Panc1 (cell line): ENCODE measurements at regions not wholly inside any gene's neighbourhood (a gene's known extent, or its start where the extent isn't known, plus 50 kb on each side); places are given as distances from the start of the nearest gene placed in this dataset.

Experiments used
- ATAC-seq: fragments of 200-7000 bp; cut with Tn5 transposase; 2 replicates; pipeline ENCODE4 v1.9.1; 2020; ENCODE audit warnings: mild to moderate bottlenecking, moderate library complexity
- BruUV-seq: library from RNA; stranded (reverse); fragments of 400-500 nt; replicated peaks from 2 replicates; lab custom pipeline; 2021; lab: Mats Ljungman, UMichigan
- CTCF ChIA-PET: fragments of 300-600 bp; sonication (Branson Sonifier 250); formaldehyde crosslinking; loops from one replicate; lab custom pipeline; 2022; ENCODE audit warnings: antibody characterized with exemption; lab: Charles Lee
- POLR2A ChIA-PET: fragments of 300-600 bp; sonication (Branson Sonifier 250); formaldehyde crosslinking; loops from one replicate; lab custom pipeline; 2022; ENCODE audit warnings: antibody characterized with exemption; lab: Charles Lee
- DNase-seq: peaks from one replicate; pipeline ENCODE4 v3.0.0-alpha.2; 2010; ENCODE audit warnings: low read depth, low spot score
- H3K27ac ChIP-seq: 2 replicates; pipeline ENCODE4 v1.5.1; 2011; ENCODE audit warnings: mild to moderate bottlenecking, low read length, inconsistent platforms
- H3K27me3 ChIP-seq: fragments of 200-500 bp; sonication (Bioruptor generic); 2 replicates; pipeline ENCODE4 v1.6.0; 2014; ENCODE audit warnings: low read length, inconsistent platforms; ENCODE audit not compliant: control insufficient read depth, insufficient read depth
- H3K36me3 ChIP-seq: fragments of 200-500 bp; sonication (Bioruptor generic); 2 replicates; pipeline ENCODE4 v1.5.1; 2014; ENCODE audit warnings: inconsistent platforms, mild to moderate bottlenecking, low read length, moderate library complexity; ENCODE audit not compliant: control insufficient read depth, insufficient read depth
- H3K4me1 ChIP-seq: 2 replicates; pipeline ENCODE4 v1.5.1; 2011; ENCODE audit warnings: inconsistent platforms, mild to moderate bottlenecking, low read length, moderate library complexity; ENCODE audit not compliant: control insufficient read depth, insufficient read depth
- H3K4me3 ChIP-seq, 2 experiments: 2 replicates each; pipeline ENCODE4 v1.5.1; 2011 to 2012; ENCODE audit warnings: low read depth in 2 of 2, low read length in 2 of 2, mild to moderate bottlenecking in 2 of 2, inconsistent platforms in 1 of 2, moderate library complexity in 1 of 2
- H3K9me3 ChIP-seq: fragments of 200-500 bp; sonication (Bioruptor generic); 2 replicates; pipeline ENCODE4 v1.5.1; 2014; ENCODE audit warnings: low read depth, mild to moderate bottlenecking, inconsistent platforms, low read length, moderate library complexity; ENCODE audit not compliant: control insufficient read depth, insufficient read depth
- CTCF ChIP-seq: fragments of 450-650 bp; IDR thresholded peaks from 2 replicates; pipeline ENCODE4 v1.5.1; 2017; ENCODE audit warnings: mild to moderate bottlenecking
- POLR2AphosphoS5 ChIP-seq: IDR thresholded peaks from 2 replicates; pipeline ENCODE4 v1.6.1; 2012; ENCODE audit warnings: mild to moderate bottlenecking, low read depth, low read length, moderate library complexity
- REST ChIP-seq, 2 experiments: IDR thresholded peaks; 2 replicates each; pipeline ENCODE4 v1.6.1; 2011 to 2012; ENCODE audit warnings: low read depth in 2 of 2, control low read depth in 1 of 2, low read length in 1 of 2, mild to moderate bottlenecking in 1 of 2, moderate library complexity in 1 of 2; ENCODE audit not compliant: insufficient read depth in 1 of 2
- SIN3A ChIP-seq: IDR thresholded peaks from 2 replicates; pipeline ENCODE4 v1.6.1; 2012; ENCODE audit warnings: low read depth, mild to moderate bottlenecking, low read length, moderate library complexity, borderline replicate concordance; ENCODE audit not compliant: insufficient read depth
- TCF7L2 ChIP-seq: IDR thresholded peaks from 2 replicates; pipeline ENCODE4 v1.6.1; 2011; ENCODE audit warnings: mild to moderate bottlenecking, low read depth, low read length, inconsistent platforms
- in situ Hi-C: cut with HindIII; loops from 2 replicates; pipeline ENCODE4 v1.10.0; 2016; ENCODE audit warnings: low sequenced_read_pairs, low pct_unique_long_range_greater_than_20kb
- intact Hi-C: fragments of 100-400 bp; cut with micrococcal nuclease; formaldehyde crosslinking; loops from one replicate; pipeline ENCODE4 v1.10.0; 2022; ENCODE audit not compliant: unreplicated experiment

DNA sequence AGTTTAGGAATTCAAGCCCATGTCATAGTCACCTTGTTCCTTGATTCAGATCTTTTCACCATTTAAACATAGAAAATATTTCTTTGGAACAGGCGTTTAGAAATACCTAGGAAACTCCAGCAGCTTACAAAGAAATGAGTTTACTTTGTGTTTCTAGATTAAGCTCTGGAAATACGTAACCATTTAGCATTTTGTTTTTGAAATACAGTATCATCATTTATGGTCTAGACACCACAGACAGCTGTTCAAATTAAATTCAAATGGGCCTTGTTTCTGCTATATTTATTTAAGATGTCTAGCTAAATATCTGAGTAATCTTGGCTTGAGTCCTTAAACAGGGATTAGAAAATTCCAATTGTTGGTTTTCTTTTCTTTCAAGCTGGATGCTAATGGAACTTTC, 228.5 kb downstream of the NDFIP2 start:
- no peaks in the 10 kb centered on the region for H3K36me3 ChIP-seq
- no peaks in the 10 kb centered on the region for H3K4me1 ChIP-seq
- CTCF ChIA-PET = no interaction called here
- POLR2A ChIA-PET = no interaction called here
- in situ Hi-C loops = no loop called here
- intact Hi-C loops = no loop called here
- ATAC-seq (no peak), DNase-seq (no peak)
- TF ChIP-seq TCF7L2 (no peak), SIN3A (no peak), POLR2AphosphoS5 (no peak), CTCF (no peak), REST (IDR thresholded peaks at IDR 0.05; ENCODE audit: insufficient read depth in 1 of 2, low read depth in 2 of 2, low read length in 1 of 2) (no peak)
- H3K27me3 ChIP-seq = no peaks in the 10 kb centered on the region
- H3K27ac ChIP-seq = no peak overlapping the region
- no TSS peak for BruUV-seq
- no peak overlapping the region for H3K4me3 ChIP-seq
- no peaks in the 10 kb centered on the region for H3K9me3 ChIP-seq

GRCh38 chr13:79703772-79704171, 222.8 kb downstream of the NDFIP2 start:
- no peaks in the 10 kb centered on the region for H3K27me3 ChIP-seq
- no peak overlapping the region for H3K4me3 ChIP-seq
- H3K36me3 ChIP-seq = no peaks in the 10 kb centered on the region
- no peak for TF ChIP-seq TCF7L2
- no peak for TF ChIP-seq CTCF
- TF ChIP-seq POLR2AphosphoS5 = no peak
- TF ChIP-seq SIN3A = no peak
- TF ChIP-seq REST (IDR thresholded peaks at IDR 0.05; ENCODE audit: insufficient read depth in 1 of 2, low read depth in 2 of 2, low read length in 1 of 2) = no peak
- H3K9me3 ChIP-seq = no peaks in the 10 kb centered on the region
- no peak for DNase-seq
- intact Hi-C loops = no loop called here
- H3K4me1 ChIP-seq = no peaks in the 10 kb centered on the region
- ChIA-PET POLR2A (no interaction called here), CTCF (no interaction called here)
- in situ Hi-C loops = no loop called here
- H3K27ac ChIP-seq = no peak overlapping the region
- BruUV-seq = no TSS peak
- ATAC-seq = no peak
